GM12878 (cell line): ENCODE measurements at regions not wholly inside any gene's neighbourhood (a gene's known extent, or its start where the extent isn't known, plus 50 kb on each side); places are given as distances from the start of the nearest gene placed in this dataset.

ENCODE experiments used
- ASH2L ChIP-seq: fragments of 300-600, 200-600 bp; sonication (generic); IDR thresholded peaks from 2 replicates; pipeline ENCODE4 v1.6.1; 2017; ENCODE audit warnings: low read depth, mild to moderate bottlenecking, borderline replicate concordance
- BMI1 ChIP-seq: fragments of 450-650 bp; IDR thresholded peaks from 2 replicates; pipeline ENCODE4 v1.6.1; 2016; ENCODE audit warnings: mild to moderate bottlenecking, moderate library complexity, borderline replicate concordance
- CHD2 ChIP-seq: IDR thresholded peaks from 2 replicates; pipeline ENCODE4 v1.6.1; 2011; ENCODE audit warnings: low read depth, low read length, improper control_type of control experiment, borderline replicate concordance
- CREB1 ChIP-seq: IDR thresholded peaks from 2 replicates; pipeline ENCODE4 v1.6.1; 2012; ENCODE audit warnings: low read depth, mild to moderate bottlenecking, inconsistent platforms
- CREM ChIP-seq: IDR thresholded peaks from 2 replicates; pipeline ENCODE4 v1.6.1; 2014; ENCODE audit warnings: antibody characterized with exemption, low read depth
- HDGF ChIP-seq: fragments of 450-650 bp; IDR thresholded peaks from 2 replicates; pipeline ENCODE4 v1.6.1; 2016; ENCODE audit warnings: antibody characterized with exemption
- JUNB ChIP-seq: IDR thresholded peaks from 2 replicates; pipeline ENCODE4 v1.6.1; 2016; ENCODE audit warnings: antibody characterized with exemption, mild to moderate bottlenecking
- KLF5 ChIP-seq: fragments of 450-650 bp; IDR thresholded peaks from 2 replicates; pipeline ENCODE4 v1.6.1; 2014; ENCODE audit warnings: mild to moderate bottlenecking; ENCODE audit not compliant: partially characterized antibody
- MEF2A ChIP-seq: IDR thresholded peaks from 2 replicates; pipeline ENCODE4 v1.6.1; 2011; ENCODE audit warnings: low read depth, mild to moderate bottlenecking, low read length, moderate library complexity; ENCODE audit not compliant: insufficient read depth
- MEF2B ChIP-seq: fragments of 450-650 bp; IDR thresholded peaks from 2 replicates; pipeline ENCODE4 v1.6.1; 2018; ENCODE audit warnings: mild to moderate bottlenecking, moderate library complexity; ENCODE audit not compliant: partially characterized antibody, poor library complexity, severe bottlenecking
- MTA3 ChIP-seq: IDR thresholded peaks from 2 replicates; pipeline ENCODE4 v1.6.1; 2012; ENCODE audit warnings: low read length, inconsistent platforms, borderline replicate concordance
- NR2C1 ChIP-seq: fragments of 450-650 bp; IDR thresholded peaks from 2 replicates; pipeline ENCODE4 v1.6.1; 2017; ENCODE audit warnings: antibody characterized with exemption, mild to moderate bottlenecking, moderate library complexity
- PAX8 ChIP-seq: fragments of 450-650 bp; IDR thresholded peaks from 2 replicates; pipeline ENCODE4 v1.6.1; 2017; ENCODE audit warnings: mild to moderate bottlenecking, moderate library complexity
- POLR2AphosphoS2 ChIP-seq: IDR thresholded peaks from 2 replicates; pipeline ENCODE4 v1.6.1; 2011; ENCODE audit warnings: low read depth, mild to moderate bottlenecking, low read length, improper control_type of control experiment, moderate library complexity
- RELA ChIP-seq: fragments of 450-650 bp; IDR thresholded peaks from 2 replicates; pipeline ENCODE4 v1.8.0; 2014; ENCODE audit warnings: borderline replicate concordance; ENCODE audit not compliant: partially characterized antibody
- RUNX3 ChIP-seq: IDR thresholded peaks from 2 replicates; pipeline ENCODE4 v1.6.1; 2012; ENCODE audit warnings: low read length, inconsistent platforms
- SIX5 ChIP-seq: IDR thresholded peaks from 2 replicates; pipeline ENCODE4 v1.6.1; 2011; ENCODE audit warnings: mild to moderate bottlenecking, low read depth, low read length, moderate library complexity; ENCODE audit not compliant: severe bottlenecking
- SUPT20H ChIP-seq: IDR thresholded peaks from 2 replicates; pipeline ENCODE4 v1.6.1; 2011; ENCODE audit warnings: low read depth, mild to moderate bottlenecking, low read length, moderate library complexity, borderline replicate concordance; ENCODE audit not compliant: control insufficient read depth
- SUZ12 ChIP-seq: fragments of 200-600 bp; sonication (generic); IDR thresholded peaks from one replicate; pipeline ENCODE4 v1.6.1; 2018; ENCODE audit warnings: antibody characterized with exemption, mild to moderate bottlenecking; ENCODE audit not compliant: unreplicated experiment
- TAF1 ChIP-seq: IDR thresholded peaks from 2 replicates; pipeline ENCODE4 v1.6.1; 2011; ENCODE audit warnings: mild to moderate bottlenecking, low read depth, low read length, borderline replicate concordance
- TBL1XR1 ChIP-seq: IDR thresholded peaks from 2 replicates; pipeline ENCODE4 v1.6.1; 2012; ENCODE audit warnings: low read depth, low read length, improper control_type of control experiment
- TCF12 ChIP-seq: IDR thresholded peaks from 2 replicates; pipeline ENCODE4 v1.6.1; 2011; ENCODE audit warnings: low read depth, mild to moderate bottlenecking, low read length
- WRNIP1 ChIP-seq: IDR thresholded peaks from 2 replicates; pipeline ENCODE4 v1.6.1; 2011; ENCODE audit warnings: low read depth, low read length, improper control_type of control experiment, borderline replicate concordance
- ZBED1 ChIP-seq: IDR thresholded peaks from 2 replicates; pipeline ENCODE4 v1.6.1; 2016; ENCODE audit warnings: borderline replicate concordance
- ZZZ3 ChIP-seq: IDR thresholded peaks from 2 replicates; pipeline ENCODE4 v1.6.1; 2011; ENCODE audit warnings: low read depth; ENCODE audit not compliant: control insufficient read depth, insufficient read length
- TF ChIP-seq, protein P1 (sequence below): fragments of 450-650 bp; IDR thresholded peaks from 2 replicates; pipeline ENCODE4 v1.6.1; 2017; ENCODE audit warnings: antibody characterized with exemption, mild to moderate bottlenecking, moderate library complexity
- TF ChIP-seq, protein P2 (sequence below): IDR thresholded peaks from 2 replicates; pipeline ENCODE4 v1.6.1; 2012; ENCODE audit warnings: mild to moderate bottlenecking, low read depth, low read length

DNA sequence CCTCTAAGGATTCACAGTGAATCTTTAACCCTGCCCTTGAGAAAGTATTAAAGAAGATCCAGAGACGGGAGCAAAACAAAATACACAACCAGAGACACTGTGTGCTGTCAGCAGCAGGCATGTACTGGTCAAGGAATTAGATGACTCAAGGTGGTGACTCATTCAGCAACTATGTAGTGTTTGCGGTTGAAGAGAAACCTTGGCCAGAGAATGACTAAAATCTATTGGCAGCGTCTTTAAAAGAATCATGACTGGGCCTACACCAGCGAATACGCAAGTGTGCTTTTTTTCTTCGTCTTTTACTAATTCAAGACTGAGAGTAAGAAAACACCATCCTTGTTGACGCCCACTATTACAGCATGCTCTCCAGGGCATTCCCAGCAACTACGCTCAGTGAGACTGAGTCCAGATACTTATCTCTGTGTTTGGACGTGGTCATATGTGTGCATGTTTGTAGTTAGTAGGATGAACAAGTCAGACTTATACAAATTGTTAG lies 72.4 kb upstream of the BACH2 start (continued):
- TF ChIP-seq POLR2AphosphoS2 (no peak), CREB1 (peak; percentile 85), CREM (peak; percentile 91), TBL1XR1 (peak; percentile 82), RUNX3 (peak; percentile 100), SUPT20H (no peak), TAF1 (no peak), SUZ12 (no peak), ZZZ3 (no peak), ZBED1 (peak; percentile 94), WRNIP1 (peak; percentile 82; the same call in 1 of the 2 replicates), KLF5 (peak; percentile 75), ASH2L (no peak), MEF2B (peak; percentile 76), RELA (no peak), MEF2A (peak; percentile 84), MTA3 (peak; percentile 98), TCF12 (0 out of 2 replicates have a peak, but pooled peaks have one; percentile 41), CHD2 (peak; percentile 59; the same call in 1 of the 2 replicates), BMI1 (peak; percentile 68), HDGF (no peak), PAX8 (no peak), SIX5 (no peak), NR2C1 (no peak), JUNB (peak; percentile 98)
- TF ChIP-seq, protein P1, sequence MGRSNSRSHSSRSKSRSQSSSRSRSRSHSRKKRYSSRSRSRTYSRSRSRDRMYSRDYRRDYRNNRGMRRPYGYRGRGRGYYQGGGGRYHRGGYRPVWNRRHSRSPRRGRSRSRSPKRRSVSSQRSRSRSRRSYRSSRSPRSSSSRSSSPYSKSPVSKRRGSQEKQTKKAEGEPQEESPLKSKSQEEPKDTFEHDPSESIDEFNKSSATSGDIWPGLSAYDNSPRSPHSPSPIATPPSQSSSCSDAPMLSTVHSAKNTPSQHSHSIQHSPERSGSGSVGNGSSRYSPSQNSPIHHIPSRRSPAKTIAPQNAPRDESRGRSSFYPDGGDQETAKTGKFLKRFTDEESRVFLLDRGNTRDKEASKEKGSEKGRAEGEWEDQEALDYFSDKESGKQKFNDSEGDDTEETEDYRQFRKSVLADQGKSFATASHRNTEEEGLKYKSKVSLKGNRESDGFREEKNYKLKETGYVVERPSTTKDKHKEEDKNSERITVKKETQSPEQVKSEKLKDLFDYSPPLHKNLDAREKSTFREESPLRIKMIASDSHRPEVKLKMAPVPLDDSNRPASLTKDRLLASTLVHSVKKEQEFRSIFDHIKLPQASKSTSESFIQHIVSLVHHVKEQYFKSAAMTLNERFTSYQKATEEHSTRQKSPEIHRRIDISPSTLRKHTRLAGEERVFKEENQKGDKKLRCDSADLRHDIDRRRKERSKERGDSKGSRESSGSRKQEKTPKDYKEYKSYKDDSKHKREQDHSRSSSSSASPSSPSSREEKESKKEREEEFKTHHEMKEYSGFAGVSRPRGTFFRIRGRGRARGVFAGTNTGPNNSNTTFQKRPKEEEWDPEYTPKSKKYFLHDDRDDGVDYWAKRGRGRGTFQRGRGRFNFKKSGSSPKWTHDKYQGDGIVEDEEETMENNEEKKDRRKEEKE: no peak
- TF ChIP-seq, protein P2, sequence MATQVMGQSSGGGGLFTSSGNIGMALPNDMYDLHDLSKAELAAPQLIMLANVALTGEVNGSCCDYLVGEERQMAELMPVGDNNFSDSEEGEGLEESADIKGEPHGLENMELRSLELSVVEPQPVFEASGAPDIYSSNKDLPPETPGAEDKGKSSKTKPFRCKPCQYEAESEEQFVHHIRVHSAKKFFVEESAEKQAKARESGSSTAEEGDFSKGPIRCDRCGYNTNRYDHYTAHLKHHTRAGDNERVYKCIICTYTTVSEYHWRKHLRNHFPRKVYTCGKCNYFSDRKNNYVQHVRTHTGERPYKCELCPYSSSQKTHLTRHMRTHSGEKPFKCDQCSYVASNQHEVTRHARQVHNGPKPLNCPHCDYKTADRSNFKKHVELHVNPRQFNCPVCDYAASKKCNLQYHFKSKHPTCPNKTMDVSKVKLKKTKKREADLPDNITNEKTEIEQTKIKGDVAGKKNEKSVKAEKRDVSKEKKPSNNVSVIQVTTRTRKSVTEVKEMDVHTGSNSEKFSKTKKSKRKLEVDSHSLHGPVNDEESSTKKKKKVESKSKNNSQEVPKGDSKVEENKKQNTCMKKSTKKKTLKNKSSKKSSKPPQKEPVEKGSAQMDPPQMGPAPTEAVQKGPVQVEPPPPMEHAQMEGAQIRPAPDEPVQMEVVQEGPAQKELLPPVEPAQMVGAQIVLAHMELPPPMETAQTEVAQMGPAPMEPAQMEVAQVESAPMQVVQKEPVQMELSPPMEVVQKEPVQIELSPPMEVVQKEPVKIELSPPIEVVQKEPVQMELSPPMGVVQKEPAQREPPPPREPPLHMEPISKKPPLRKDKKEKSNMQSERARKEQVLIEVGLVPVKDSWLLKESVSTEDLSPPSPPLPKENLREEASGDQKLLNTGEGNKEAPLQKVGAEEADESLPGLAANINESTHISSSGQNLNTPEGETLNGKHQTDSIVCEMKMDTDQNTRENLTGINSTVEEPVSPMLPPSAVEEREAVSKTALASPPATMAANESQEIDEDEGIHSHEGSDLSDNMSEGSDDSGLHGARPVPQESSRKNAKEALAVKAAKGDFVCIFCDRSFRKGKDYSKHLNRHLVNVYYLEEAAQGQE: peak; percentile 34; the same call in 1 of the 2 replicates
